Stimulated activated CD8-positive, alpha-beta memory T cell treated with anti-CD3 and anti-CD28 coated beads, Interleukin-2, amount 100 ng/mL, for 48 hours (primary cell): ENCODE measurements at regions not wholly inside any gene's neighbourhood (a gene's known extent, or its start where the extent isn't known, plus 50 kb on each side); places are given as distances from the start of the nearest gene placed in this dataset.
"Not testable (repeated sequence)": the region's sequence is repeated elsewhere in the genome, so short reads cannot be mapped to it uniquely, and the experiment has no call there.

Experiments used
- DNase-seq, 2 donors: peaks; one replicate each; pipeline ENCODE4 v3.0.0-alpha.2; 2020; ENCODE audit warnings: low read depth in 2 of 2

DNA sequence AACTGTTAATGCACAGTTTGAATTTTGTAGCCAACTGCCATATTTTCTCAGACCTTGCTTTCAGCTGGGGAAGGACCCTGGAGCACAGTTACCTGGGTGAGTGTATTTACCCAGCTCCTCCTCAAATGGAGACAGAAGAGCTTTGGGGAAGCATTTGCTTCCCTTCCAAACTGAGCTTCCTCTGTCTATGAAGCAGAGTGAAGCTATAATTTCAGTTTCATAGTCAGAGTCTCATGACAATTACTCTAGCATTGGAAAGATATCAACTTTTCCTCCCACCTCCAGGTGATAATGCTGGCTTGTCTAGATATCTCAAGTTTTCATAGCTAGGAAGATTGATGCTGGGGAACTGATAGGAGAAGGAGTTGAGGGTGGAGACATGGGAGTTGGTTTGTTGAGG lies 406.4 kb upstream of the CLINT1 start:
- no peak for DNase-seq

DNA sequence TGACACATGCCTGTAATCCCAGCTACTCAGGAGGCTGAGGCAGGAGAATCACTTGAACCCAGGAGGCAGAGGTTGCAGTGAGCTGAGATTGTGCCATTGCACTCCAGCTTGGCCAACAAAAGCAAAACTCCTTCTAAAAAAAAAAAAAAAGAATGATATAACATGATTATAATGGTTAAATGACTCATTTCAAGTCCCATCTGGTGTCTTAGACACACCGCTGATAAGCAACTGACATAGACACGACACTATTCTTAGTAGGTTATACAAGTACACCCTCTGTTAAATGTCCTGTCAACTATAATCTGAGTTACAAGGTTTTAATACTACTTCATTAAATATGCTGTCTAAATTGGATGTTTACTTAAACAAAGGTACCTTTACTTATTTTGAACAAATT lies 405.3 kb upstream of the CLINT1 start:
- DNase-seq = no peak

DNA sequence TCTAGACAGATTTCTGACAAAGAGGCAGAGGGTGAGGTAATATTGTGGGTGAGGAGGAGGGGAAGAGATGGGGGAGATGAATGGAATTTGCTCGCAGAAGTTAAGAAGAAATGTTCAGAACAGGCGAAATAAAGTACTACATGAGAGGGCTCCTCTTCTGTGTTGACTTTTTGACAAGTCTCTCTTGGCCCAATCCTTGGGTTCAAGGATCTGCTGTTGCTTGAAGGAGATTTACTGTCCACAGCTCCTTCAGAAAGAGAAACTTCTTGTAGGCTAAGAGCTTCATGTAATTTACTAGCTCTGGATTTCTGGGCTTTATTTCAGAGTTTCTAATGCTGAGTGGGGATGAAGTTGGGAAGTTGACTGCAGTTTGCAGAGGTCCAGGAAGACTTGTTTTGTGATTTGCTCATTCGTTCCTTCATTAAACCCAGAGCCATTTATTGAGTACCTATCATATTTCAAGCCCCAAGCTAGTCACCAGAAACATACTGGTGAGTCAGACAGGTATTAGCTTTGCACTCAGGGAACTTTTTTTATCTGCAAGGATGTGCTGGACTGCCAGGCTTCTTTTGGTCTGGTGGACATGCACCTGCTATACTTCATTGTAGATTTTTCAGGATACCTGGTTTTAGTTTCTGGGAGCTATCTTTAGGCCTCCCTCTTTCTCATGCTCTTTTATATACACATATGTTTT lies 402.9 kb upstream of the CLINT1 start:
- DNase-seq = no peak

DNA sequence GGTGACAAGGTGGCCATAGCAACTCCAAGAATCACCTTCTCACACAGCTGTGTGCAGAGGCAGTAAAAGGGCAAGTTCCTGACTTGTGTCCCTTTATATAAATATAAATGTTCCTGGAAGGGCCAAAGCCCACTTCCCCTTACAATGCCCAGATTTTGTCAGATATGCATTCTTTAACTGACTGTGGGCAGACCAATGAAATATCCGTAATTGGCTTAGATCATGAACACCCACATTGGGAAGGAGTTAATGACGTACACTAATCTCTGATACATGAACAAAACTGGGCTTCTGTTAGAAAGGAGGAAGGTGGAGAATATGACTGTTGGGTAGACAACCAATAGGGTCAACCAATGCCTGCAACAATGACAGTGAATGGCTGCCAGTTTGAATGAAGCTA lies 397.2 kb upstream of the CLINT1 start:
- no peak for DNase-seq

DNA sequence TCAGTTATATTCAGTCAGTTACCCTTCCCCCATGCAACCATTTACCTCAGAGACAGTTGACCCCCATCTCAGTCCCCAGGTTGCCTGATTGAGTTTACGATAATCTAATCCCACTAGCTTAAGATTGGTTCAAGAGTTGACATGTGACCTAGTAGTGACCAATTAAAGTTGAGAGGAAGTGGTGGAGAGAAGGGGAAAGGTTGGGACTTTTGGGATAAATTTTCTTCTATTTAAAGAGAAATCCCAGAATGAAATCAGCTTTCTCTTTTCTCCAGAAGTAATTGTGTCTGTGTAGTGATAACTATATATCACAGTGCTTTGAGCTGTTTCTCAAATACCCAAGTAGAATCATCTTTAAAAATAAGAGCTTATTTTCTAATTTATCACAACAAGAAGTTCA lies 396.7 kb upstream of the CLINT1 start:
- no peak for DNase-seq

DNA sequence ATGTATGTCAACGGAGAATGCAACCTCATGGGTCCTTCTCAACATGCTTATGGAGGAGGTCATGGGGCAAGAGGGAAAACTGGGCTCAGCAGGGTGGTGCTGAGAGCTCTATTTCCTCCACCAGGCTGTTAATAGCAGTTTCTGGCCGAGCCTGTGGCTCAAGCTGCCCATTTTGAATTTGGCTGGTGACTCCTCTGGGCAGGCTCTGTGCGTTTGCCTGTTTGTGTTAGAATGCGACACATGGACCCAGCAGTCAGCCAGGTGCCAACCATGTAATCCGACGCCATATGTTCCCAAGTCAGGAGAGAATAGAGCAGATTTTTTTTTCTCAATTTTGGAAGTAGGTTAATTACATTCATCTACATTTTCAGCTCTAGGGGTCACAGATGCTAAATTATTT lies 387.7 kb upstream of the CLINT1 start:
- DNase-seq = no peak

DNA sequence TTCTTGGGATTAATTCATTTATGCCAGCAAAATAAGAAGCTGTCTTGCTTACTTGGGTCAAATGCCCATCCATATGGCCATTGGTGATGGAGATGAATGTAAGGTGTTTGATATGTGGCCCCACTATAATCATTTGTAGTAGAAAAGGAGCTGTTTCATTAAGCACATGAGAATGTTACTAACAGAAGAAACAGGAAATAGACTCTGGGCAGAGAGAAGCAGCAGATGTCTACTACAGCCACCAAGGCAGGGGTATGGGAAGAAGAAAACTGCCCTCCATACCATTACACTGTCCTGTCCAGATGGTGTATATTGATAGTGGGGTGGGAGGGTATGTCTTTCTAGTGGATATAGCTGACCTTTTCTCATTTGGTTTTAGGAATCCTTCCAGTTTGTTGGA lies 386.6 kb upstream of the CLINT1 start:
- DNase-seq = no peak

DNA sequence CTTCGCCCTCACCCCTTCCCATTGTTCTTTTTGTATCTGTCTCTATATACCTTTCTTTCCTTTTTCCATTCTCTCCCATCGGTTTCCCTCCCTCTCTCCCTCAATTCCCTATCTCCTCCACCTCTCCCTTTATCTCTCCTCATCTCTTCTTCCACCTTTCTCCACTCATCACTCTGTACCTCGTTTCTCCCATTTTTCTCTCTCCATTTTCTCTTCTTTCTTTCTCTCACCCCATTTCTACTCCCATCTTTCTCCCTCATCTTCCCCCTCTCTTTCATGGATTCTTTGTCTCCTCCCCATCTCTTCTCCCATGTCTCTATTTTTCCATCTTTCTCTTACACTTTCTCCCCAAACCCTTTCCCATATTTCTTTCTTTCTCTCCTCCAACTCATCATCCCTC lies 385.9 kb upstream of the CLINT1 start:
- no peak for DNase-seq

DNA sequence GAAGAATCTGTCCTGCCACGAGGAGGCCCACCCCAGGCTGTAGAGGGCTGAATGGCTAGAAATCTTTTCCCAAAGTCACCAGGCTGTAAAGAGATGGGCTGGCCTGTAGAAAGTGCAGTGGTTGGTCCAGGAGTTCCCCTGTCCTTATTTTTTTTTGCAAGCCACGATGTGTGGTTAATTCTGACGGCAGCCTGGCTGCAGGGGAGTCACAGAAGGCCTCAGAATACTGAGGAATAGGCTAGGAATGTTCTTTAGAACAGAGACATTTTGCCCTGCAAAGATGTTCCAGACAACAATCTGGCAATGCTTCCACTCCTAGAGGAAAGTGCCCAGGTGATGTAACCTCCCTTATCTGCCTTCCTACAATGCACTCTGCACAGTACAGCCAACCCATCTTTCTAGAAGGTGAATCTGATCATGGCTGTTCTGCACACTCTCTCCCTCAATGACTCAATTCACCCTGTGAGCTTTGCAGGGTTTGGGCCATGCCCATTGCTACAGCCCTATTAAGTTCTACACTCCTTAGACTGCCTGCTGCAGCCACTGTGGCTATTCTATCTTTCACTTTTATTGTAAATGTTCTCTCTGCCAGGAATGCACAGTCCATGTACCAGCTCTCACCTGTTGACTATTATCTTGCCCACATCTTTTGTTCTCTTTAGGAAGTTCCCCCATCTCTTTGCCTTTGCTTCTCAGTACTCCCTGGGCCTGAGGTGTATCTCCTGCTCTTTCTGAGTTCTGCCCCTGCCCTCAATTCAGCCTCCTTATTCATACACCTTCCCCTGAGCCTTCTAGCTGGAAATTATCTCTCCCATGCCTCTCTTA lies 377.8 kb upstream of the CLINT1 start:
- DNase-seq = no peak

DNA sequence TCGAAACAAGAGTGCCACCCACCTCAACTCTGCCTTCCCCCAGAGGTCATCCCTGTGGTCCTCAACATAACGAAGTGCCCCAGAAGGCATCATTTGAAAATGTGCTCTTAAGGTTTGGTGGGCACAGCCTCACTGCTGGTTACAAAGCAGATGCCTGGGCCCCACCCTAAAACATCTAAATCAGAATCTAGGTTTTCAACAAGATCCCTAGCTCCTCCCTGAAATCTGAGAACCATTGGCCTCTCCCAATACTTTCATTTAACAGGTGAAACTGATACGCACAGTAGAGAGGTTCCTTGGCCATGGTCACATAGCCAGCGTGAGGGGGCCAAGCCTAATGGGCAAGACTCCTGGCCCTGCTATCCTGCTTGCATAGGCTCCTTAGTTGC lies 376.2 kb upstream of the CLINT1 start:
- DNase-seq = no peak

DNA sequence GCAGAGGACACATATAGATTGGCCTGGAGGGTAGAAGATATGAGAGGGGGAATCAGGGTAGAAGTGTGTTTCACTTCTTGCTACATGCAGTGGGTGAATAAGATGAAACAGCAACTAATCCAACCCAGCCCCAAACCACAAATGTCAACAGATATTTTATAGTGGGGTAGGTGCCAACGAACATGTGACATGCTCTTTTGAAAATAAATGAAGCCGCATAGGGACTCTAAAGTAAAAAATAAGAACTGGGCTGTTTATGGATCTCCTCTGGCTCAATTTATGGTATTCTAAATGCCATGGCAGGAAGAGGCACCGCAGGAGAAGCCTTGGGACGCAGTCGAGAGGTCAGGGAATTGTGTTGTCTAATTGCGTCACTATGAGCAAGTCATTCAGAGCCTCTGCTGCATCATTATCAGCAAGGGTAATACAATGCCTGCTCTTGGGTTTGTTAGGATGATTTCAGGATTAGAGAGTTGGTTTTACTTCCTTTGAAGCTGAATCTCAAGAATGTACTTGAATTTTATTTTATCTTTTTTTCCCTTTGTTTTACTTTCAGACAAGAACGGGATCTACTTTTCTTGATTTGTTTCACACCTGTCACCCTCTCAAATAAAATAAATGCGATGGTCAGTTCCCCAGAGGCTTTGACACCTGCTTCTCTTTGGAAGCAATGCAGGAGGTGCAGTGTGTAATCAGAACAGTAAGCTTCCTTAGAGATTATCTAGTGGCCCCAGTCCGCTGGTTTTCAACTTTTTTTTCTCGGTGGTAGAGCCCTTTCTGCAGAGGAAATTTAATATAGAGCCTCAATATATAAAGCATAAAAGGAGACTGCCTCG lies 375.6 kb upstream of the CLINT1 start:
- no peak for DNase-seq

DNA sequence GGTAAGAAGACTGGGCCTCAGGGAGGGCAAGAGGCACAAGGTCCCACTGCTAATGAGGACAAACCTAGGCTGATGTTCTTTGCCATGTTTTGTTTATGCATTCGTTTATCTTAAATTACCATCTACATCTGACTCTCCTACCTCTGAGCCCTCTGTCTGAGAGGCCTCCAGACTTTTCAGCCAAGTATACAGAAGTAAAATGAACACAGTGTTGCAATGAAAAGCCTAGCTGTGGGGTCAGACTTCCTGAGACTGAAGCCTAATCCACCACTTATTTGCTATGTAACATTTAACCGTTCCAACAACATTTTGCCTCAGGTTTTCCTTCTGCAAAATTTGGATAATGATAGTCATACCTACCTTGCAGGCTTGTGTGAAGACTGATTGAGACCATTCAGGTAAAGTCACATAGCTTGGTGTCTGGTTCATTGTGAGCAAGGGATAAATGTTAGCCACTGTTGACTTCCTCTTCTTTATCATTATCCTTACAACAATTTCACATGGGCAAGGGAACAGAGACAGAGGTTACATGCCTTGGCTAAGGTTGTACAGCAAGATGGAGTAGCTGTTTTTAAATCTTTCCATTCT lies 374.9 kb upstream of the CLINT1 start:
- no peak for DNase-seq

DNA sequence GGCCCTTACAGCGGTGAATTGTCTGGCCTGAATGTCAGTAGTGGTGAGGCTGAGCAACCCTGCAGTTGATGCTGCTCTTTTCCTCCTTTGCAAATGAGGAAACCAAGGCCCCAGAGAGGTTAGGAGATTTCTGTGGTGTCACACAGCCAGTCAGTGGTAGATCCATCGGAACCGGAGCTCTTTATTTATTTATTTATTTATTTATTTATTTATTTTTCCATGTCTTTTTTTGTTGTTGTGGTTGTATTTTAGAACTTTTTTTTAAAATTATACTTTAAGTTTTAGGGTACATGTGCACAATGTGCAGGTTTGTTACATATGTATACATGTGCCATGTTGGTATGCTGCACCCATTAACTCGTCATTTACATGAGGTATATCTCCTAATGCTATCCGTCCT lies 368.4 kb upstream of the CLINT1 start:
- not testable (repeated sequence) for DNase-seq

DNA sequence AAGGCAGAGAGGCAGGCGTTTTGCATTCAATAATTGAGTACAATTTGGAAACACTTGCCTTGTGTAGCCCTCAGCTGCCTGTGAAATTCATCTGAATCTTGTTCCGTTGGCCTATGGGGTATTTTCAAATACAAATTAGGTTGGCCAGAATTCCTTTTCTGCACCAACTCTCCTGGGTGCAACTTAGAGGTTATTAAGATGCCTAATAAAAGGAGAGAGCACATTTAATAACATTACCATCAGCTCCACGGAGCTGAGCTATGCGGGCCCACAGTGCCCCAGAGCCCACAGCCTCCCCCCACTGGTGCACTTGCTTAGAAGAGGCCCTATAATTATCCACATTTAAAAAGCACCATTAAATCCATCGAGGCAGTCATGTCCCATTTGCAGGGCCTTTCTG lies 367.6 kb upstream of the CLINT1 start:
- DNase-seq = no peak

DNA sequence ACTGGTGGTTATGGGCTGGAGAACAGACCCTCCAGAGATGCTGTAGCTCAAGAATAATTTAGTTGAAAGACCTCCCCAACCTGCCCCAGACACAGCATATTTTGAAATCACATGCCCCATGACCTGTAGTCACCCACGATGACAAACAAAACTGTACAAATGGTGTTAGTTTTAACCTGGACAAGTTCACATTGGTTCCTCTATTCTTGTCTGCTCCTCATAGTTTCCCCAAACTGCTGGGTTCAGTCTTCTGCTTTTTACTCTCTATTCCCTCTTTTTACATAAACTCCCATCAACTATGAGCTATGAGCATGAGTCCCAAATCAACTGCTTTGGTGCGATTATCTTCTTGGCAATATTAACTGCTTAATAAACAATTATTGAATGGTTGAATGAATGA lies 365.3 kb upstream of the CLINT1 start:
- DNase-seq = no peak

DNA sequence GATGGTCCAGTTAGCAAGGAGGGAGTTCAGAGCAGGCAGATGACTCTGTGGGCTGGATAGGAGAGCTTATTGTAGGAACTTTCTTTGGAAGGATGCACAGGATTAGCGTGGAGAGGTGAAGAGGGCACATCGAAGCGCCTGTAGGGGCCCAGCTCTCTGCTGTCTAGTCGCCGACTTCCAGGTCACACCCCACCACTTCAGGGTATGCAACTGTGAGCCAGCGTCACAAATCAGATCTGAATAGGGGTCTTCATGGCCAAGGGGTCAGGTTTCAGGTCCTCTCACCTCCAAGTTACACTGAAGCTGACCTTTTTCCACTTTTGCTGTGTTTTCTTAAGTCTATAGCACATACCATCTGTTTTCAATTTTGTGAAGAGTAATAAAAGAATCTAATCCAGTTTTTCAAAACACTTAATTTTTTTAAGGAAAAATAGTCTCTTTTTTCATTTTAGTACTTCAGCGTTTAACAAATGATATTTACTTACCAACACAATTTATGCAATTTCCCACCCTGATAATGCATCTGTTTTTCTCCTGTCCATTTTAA lies 364.2 kb upstream of the CLINT1 start:
- no peak for DNase-seq

DNA sequence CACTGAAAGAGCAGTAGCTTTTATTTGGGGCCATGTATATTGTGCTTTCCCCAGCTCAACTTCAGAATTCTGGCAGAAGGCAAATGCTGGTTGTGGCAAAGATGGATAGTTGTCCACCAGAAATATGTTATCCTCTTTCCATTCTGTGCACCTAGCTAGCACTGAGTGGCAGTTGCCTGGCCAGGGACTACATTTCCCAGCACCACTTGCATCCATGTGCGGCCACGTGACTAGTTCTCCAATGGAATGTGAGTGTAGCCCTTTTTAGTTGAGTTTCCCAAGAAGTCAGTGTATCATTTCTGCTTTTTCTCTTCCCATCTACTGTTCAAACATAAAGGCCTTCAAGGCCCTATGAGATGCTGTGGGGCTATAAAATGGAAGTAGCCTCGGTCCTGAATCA lies 354.0 kb upstream of the CLINT1 start:
- no peak for DNase-seq

DNA sequence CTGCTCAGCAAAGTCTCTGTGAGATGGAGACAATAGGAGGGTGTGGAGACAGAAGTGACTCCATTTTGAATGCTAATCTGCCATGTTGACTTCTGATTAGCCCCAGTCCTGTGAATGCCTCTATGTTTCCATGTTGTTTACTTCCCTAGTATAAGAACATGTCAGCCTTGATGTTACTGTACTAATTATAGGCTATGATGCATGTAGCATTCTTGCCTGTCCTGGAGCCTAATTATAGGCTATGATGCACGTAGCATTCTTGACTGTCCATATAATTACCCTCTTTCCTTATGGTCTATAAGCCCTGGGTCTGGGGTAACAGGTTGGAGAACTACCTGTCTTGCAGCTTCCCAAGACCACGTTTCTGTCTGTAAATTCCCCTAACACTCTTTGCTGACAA lies 353.3 kb upstream of the CLINT1 start:
- DNase-seq = no peak

DNA sequence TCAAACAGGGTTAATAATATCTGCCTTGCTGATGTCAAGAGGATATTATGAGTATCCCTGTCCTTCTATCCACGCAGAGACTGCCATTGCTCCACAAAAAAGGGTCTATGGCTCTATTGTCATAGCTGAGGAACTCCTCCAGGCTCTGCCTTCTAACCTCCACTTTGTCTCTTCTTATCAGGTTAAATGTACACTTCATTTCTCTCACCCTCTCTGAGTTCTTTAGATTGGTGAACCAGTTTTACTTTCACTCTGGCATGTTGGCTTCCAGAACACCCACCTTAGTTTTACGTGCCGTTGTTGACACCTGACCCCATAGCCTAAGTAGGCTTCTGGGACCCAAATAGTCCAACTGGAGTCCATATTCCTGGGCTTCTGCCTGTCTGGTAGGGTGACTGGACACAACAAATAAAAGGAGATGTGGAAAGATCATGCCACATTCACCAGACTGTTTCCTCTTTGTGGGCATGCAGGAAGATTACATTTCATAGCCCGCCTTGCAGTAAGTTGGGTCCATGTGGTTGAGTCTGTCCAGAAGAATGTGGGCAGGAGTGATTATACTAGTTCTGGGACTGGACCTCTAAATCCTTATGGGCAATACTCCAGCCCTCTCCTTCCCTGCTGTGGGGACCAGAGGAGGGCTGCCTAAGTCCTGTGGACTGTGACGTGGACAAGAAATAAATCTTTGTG lies 350.4 kb upstream of the CLINT1 start:
- no peak for DNase-seq

DNA sequence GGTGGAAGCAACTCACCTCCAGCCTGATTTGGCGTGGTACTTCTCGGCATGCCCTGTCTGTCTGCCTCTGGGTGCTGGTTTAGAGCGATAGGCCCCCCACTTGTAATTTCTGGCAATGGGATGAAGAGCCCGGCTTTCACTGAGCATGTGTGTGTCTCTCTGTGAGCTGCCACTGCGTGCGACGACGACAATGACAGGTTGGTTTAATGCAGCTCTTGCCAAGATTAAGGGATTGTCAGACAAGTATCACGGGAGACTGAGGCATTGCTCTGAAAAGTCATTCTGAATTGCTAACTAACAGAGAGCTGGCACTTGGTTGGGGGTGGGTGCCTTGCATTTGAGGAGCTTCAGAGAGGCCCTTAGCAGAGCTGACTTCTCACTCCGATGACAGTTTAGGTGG lies 348.8 kb upstream of the CLINT1 start:
- DNase-seq = no peak

DNA sequence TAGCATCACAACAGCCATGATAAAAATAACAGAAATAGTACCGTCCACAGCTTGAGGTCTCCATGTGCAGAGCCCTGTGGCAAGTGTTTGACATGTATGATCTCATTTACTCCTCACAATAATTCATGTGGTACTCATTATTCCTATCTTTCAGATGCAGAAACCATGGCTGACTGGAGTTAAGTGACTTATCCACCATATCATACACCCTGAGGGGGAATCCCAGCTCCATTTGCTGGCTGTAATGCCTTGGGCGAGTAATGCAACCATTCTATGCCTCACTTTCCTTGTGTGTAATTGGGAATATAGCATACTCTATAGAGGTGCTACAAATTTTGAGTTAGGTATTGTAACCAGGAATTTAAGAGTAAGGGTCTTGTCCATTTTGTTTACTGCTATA lies 347.0 kb upstream of the CLINT1 start:
- DNase-seq = no peak
